ENCODE measurements at regions not wholly inside any gene's neighbourhood (a gene's known extent, or its start where the extent isn't known, plus 50 kb on each side); places are given as distances from the start of the nearest gene placed in this dataset.

DNA sequence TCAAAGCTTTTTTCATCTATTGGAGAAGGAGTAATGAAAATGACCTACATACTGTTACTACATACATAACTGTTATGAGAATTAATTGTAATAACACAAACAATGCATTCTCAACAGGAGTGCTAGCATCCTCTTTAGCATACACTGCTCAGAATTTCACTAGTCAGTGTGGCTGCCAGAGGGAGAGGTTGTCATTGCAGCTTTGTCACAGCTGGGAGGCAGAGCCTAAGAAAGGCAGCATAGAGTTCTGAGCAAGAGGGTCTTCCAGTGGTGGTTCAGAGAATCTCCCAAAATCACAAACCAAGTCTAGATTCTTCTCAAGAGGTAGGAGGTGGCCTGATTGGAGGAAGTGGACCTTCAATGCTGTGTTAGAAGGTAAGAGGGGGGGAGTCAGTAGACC, 286.7 kb upstream of the CYRIA start:
- TF ChIP-seq, protein P1, sequence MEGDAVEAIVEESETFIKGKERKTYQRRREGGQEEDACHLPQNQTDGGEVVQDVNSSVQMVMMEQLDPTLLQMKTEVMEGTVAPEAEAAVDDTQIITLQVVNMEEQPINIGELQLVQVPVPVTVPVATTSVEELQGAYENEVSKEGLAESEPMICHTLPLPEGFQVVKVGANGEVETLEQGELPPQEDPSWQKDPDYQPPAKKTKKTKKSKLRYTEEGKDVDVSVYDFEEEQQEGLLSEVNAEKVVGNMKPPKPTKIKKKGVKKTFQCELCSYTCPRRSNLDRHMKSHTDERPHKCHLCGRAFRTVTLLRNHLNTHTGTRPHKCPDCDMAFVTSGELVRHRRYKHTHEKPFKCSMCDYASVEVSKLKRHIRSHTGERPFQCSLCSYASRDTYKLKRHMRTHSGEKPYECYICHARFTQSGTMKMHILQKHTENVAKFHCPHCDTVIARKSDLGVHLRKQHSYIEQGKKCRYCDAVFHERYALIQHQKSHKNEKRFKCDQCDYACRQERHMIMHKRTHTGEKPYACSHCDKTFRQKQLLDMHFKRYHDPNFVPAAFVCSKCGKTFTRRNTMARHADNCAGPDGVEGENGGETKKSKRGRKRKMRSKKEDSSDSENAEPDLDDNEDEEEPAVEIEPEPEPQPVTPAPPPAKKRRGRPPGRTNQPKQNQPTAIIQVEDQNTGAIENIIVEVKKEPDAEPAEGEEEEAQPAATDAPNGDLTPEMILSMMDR (IDR thresholded peaks at IDR 0.05) = no peak
- no peak for TF ChIP-seq EZH2 (IDR thresholded peaks at IDR 0.05)
- TF ChIP-seq EZH2phosphoT487 (IDR thresholded peaks at IDR 0.05) = no peak

Measured in neural progenitor cell (in vitro differentiated cells).